ENCODE measurements at regions not wholly inside any gene's neighbourhood (a gene's known extent, or its start where the extent isn't known, plus 50 kb on each side); places are given as distances from the start of the nearest gene placed in this dataset.

- TF ChIP-seq, protein P1, sequence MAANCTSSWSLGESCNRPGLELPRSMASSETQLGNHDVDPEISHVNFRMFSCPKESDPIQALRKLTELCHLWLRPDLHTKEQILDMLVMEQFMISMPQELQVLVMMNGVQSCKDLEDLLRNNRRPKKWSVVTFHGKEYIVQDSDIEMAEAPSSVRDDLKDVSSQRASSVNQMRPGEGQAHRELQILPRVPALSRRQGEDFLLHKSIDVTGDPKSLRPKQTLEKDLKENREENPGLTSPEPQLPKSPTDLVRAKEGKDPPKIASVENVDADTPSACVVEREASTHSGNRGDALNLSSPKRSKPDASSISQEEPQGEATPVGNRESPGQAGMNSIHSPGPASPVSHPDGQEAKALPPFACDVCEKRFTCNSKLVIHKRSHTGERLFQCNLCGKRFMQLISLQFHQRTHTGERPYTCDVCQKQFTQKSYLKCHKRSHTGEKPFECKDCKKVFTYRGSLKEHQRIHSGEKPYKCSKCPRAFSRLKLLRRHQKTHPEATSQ (tag by site-specific recombination; IDR thresholded peaks at IDR 0.05), result no peak
- TF ChIP-seq ZNF521 (tag by site-specific recombination; IDR thresholded peaks at IDR 0.05) (no peak), ZNF629 (tag by site-specific recombination; IDR thresholded peaks at IDR 0.05) (no peak), KLF9 (tag by site-specific recombination; IDR thresholded peaks at IDR 0.05; ENCODE audit: low read depth) (no peak), ZBTB10 (tag by site-specific recombination; IDR thresholded peaks at IDR 0.05) (no peak), ZNF138 (tag by site-specific recombination; IDR thresholded peaks at IDR 0.05; ENCODE audit: borderline replicate concordance) (no peak), ZNF157 (tag by site-specific recombination; IDR thresholded peaks at IDR 0.05) (no peak), ZNF248 (tag by site-specific recombination; IDR thresholded peaks at IDR 0.05) (no peak)
- TF ChIP-seq, protein P2, sequence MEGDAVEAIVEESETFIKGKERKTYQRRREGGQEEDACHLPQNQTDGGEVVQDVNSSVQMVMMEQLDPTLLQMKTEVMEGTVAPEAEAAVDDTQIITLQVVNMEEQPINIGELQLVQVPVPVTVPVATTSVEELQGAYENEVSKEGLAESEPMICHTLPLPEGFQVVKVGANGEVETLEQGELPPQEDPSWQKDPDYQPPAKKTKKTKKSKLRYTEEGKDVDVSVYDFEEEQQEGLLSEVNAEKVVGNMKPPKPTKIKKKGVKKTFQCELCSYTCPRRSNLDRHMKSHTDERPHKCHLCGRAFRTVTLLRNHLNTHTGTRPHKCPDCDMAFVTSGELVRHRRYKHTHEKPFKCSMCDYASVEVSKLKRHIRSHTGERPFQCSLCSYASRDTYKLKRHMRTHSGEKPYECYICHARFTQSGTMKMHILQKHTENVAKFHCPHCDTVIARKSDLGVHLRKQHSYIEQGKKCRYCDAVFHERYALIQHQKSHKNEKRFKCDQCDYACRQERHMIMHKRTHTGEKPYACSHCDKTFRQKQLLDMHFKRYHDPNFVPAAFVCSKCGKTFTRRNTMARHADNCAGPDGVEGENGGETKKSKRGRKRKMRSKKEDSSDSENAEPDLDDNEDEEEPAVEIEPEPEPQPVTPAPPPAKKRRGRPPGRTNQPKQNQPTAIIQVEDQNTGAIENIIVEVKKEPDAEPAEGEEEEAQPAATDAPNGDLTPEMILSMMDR (tag by site-specific recombination; IDR thresholded peaks at IDR 0.05), result no peak
These were observed 66.9 kb downstream of the BAMBI start for GRCh38 chr10:28744069-28744768.
